Raji (cell line): ENCODE measurements at regions not wholly inside any gene's neighbourhood (a gene's known extent, or its start where the extent isn't known, plus 50 kb on each side); places are given as distances from the start of the nearest gene placed in this dataset.

ENCODE experiments used
- POLR2A ChIP-seq: IDR thresholded peaks from 2 replicates; pipeline ENCODE4 v1.6.1; 2011; ENCODE audit warnings: low read depth, low read length, control low read depth; ENCODE audit not compliant: insufficient read depth

GRCh38 chr2:129229830-129230441 lies 749.5 kb upstream of the RAB6C start:
- TF ChIP-seq POLR2A, result no peak

GRCh38 chr2:129231924-129232323 lies 747.5 kb upstream of the RAB6C start:
- TF ChIP-seq POLR2A, result no peak

GRCh38 chr2:129233166-129233565 lies 746.3 kb upstream of the RAB6C start:
- no peak for TF ChIP-seq POLR2A

GRCh38 chr2:129233751-129234406 lies 745.6 kb upstream of the RAB6C start:
- no peak for TF ChIP-seq POLR2A

- no peak for TF ChIP-seq POLR2A
These were observed 742.9 kb upstream of the RAB6C start for GRCh38 chr2:129236601-129237000.

- TF ChIP-seq POLR2A, result no peak
These were observed 741.3 kb upstream of the RAB6C start for GRCh38 chr2:129237966-129238725.

- TF ChIP-seq POLR2A, result no peak
These were observed 740.3 kb upstream of the RAB6C start for GRCh38 chr2:129239141-129239540.

GRCh38 chr2:129240061-129240460 lies 739.4 kb upstream of the RAB6C start:
- TF ChIP-seq POLR2A, result no peak

GRCh38 chr2:129242269-129242668 lies 737.2 kb upstream of the RAB6C start:
- TF ChIP-seq POLR2A, result no peak

- TF ChIP-seq POLR2A, result no peak
These were observed 731.7 kb upstream of the RAB6C start for GRCh38 chr2:129247751-129248150.

GRCh38 chr2:129248198-129248597 lies 731.3 kb upstream of the RAB6C start:
- TF ChIP-seq POLR2A, result no peak

- no peak for TF ChIP-seq POLR2A
These were observed 726.5 kb upstream of the RAB6C start for GRCh38 chr2:129252781-129253460.

- no peak for TF ChIP-seq POLR2A
These were observed 726.0 kb upstream of the RAB6C start for GRCh38 chr2:129253461-129253812.

- TF ChIP-seq POLR2A, result no peak
These were observed 724.7 kb upstream of the RAB6C start for GRCh38 chr2:129254718-129255117.

- no peak for TF ChIP-seq POLR2A
These were observed 723.7 kb upstream of the RAB6C start for GRCh38 chr2:129255610-129256313.
